K562 (cell line): ENCODE measurements at regions not wholly inside any gene's neighbourhood (a gene's known extent, or its start where the extent isn't known, plus 50 kb on each side); places are given as distances from the start of the nearest gene placed in this dataset.

Experiments used
- ATAC-seq: fragments of 200-7000 bp; cut with Tn5 transposase; 3 replicates; pipeline ENCODE4 v1.9.1; 2020; ENCODE audit warnings: moderate library complexity
- BruUV-seq: library from RNA; stranded (reverse); fragments of 400-500 nt; replicated peaks from 2 replicates; lab custom pipeline; 2021; lab: Mats Ljungman, UMichigan
- CTCF ChIA-PET: fragments of 300-600 bp; formaldehyde crosslinking; extraction: SDS; loops from one replicate; lab custom pipeline; 2021; ENCODE audit warnings: low intra/inter-chr PET ratio; lab: Yijun Ruan, JAX
- POLR2A ChIA-PET: fragments of 300-600, 350-650 bp; sonication (Branson Sonifier 250); formaldehyde crosslinking; extraction: SDS; loops from one replicate; lab custom pipeline; 2021; ENCODE audit warnings: antibody characterized with exemption, inconsistent platforms; lab: Yijun Ruan, JAX
- DNase-seq, 4 experiments: peaks; one replicate each; pipeline versions ENCODE4 v3.0.0 to v3.0.0-alpha.2; 2011 to 2018; ENCODE audit warnings: low spot score in 3 of 4, mixed read lengths in 3 of 4; ENCODE audit errors: extremely low read depth in 1 of 4
- FAIRE-seq: peaks from 2 replicates; lab custom pipeline; 2011; peaks lifted over from hg19 to GRCh38; lab: Jason Lieb, UNC
- H2AFZ ChIP-seq: 2 replicates; pipeline ENCODE4 v1.6.0; 2011; ENCODE audit warnings: low read depth, low read length, control low read depth, inconsistent platforms
- H3K27ac ChIP-seq: fragments of 200-600 bp; 3 replicates; pipeline ENCODE4 v1.8.0; 2011; ENCODE audit warnings: low read depth, mild to moderate bottlenecking, control low read depth, inconsistent platforms, low read length, moderate library complexity, mixed read lengths; ENCODE audit errors: extremely low read depth
- H3K27me3 ChIP-seq, 2 experiments: fragments of 300-600 bp in 1 of 2; 2 replicates in 1 of 2; 3 replicates in 1 of 2; pipeline versions ENCODE4 v1.6.0 to v1.8.0; 2011; ENCODE audit warnings: inconsistent platforms in 2 of 2, low read length in 2 of 2, mild to moderate bottlenecking in 1 of 2, mixed read lengths in 1 of 2, moderate library complexity in 1 of 2; ENCODE audit not compliant: control insufficient read depth in 2 of 2, insufficient read depth in 2 of 2
- H3K36me3 ChIP-seq: fragments of 300-600 bp; 3 replicates; pipeline ENCODE4 v1.8.0; 2011; ENCODE audit warnings: mild to moderate bottlenecking, low read length, inconsistent platforms; ENCODE audit not compliant: control insufficient read depth, insufficient read depth
- H3K4me1 ChIP-seq, 2 experiments: fragments of 200-600 bp in 1 of 2; replicated peaks in 1 of 2; 2 replicates in 1 of 2; 3 replicates in 1 of 2; pipeline versions ENCODE4 v1.5.1 to v1.8.0; 2011; ENCODE audit warnings: inconsistent platforms in 2 of 2, low read length in 2 of 2, mild to moderate bottlenecking in 1 of 2, mixed read lengths in 1 of 2, moderate library complexity in 1 of 2; ENCODE audit not compliant: control insufficient read depth in 2 of 2, insufficient read depth in 2 of 2
- H3K4me2 ChIP-seq: 2 replicates; pipeline ENCODE4 v1.6.1; 2011; ENCODE audit warnings: low read length, control low read depth, inconsistent platforms, mixed read lengths; ENCODE audit not compliant: insufficient read depth
- H3K4me3 ChIP-seq: fragments of 200-600 bp; sonication (generic), shearing (Covaris generic); 2 replicates; pipeline ENCODE4 v1.5.1; 2016; ENCODE audit warnings: control low read depth, inconsistent platforms
- H3K79me2 ChIP-seq: fragments of 200-600 bp; 3 replicates; pipeline ENCODE4 v1.8.0; 2011; ENCODE audit warnings: low read length, inconsistent platforms; ENCODE audit not compliant: control insufficient read depth, insufficient read depth
- H3K9ac ChIP-seq, 2 experiments: 2 replicates each; pipeline versions ENCODE4 v1.6.0 to v1.6.1; 2011; ENCODE audit warnings: low read depth in 2 of 2, low read length in 2 of 2, control low read depth in 1 of 2, inconsistent platforms in 1 of 2, mild to moderate bottlenecking in 1 of 2, mixed read lengths in 1 of 2; ENCODE audit not compliant: insufficient read depth in 1 of 2
- H3K9me1 ChIP-seq: one replicate; pipeline ENCODE4 v1.6.0; 2011; ENCODE audit warnings: inconsistent platforms, mild to moderate bottlenecking, low read length, moderate library complexity; ENCODE audit not compliant: control insufficient read depth, insufficient read depth
- H3K9me3 ChIP-seq: replicated peaks from 2 replicates; pipeline ENCODE4 v1.5.1; 2011; ENCODE audit warnings: low read depth, low read length, inconsistent platforms; ENCODE audit not compliant: control insufficient read depth, insufficient read depth
- H4K20me1 ChIP-seq: replicated peaks from 2 replicates; pipeline ENCODE4 v1.6.1; 2011; ENCODE audit warnings: low read length, inconsistent platforms, mixed read lengths; ENCODE audit not compliant: control insufficient read depth, insufficient read depth
- CBX1 ChIP-seq: sonication (generic); IDR thresholded peaks from 2 replicates; pipeline ENCODE4 v1.6.1; 2016; ENCODE audit warnings: antibody characterized with exemption, low read depth, mild to moderate bottlenecking
- CC2D1A ChIP-seq: fragments of 450-650 bp; IDR thresholded peaks from 2 replicates; pipeline ENCODE4 v1.6.1; 2017; ENCODE audit warnings: mild to moderate bottlenecking
- CREB3 ChIP-seq: fragments of 450-650 bp; conservative IDR thresholded peaks from 2 replicates; pipeline ENCODE4 v1.6.1; 2016; ENCODE audit warnings: missing genetic modification characterization, low read depth, mild to moderate bottlenecking, missing compliant biosample characterization, moderate library complexity
- DPF2 ChIP-seq: fragments of 450-650 bp; IDR thresholded peaks from 2 replicates; pipeline ENCODE4 v1.6.1; 2016
- ETS2 ChIP-seq: IDR thresholded peaks from 2 replicates; pipeline ENCODE4 v1.6.1; 2016; ENCODE audit warnings: borderline replicate concordance, missing genetic modification characterization, mild to moderate bottlenecking, moderate library complexity, missing compliant biosample characterization; ENCODE audit not compliant: poor library complexity, severe bottlenecking
- ETV5 ChIP-seq: sonication (generic); formaldehyde crosslinking; IDR thresholded peaks from 2 replicates; pipeline ENCODE4 v1.4.0; 2020; ENCODE audit warnings: low read depth, mild to moderate bottlenecking, missing genetic modification reagents
- ETV6 ChIP-seq, 3 experiments: fragments of 150-350 bp in 1 of 3; sonication (generic) in 1 of 3; formaldehyde crosslinking in 1 of 3; IDR thresholded peaks; 2 replicates each; pipeline versions ENCODE4 v1.6.1 to v1.8.0; 2014 to 2022; ENCODE audit warnings: borderline replicate concordance in 2 of 3, low read depth in 2 of 3, antibody characterized with exemption in 1 of 3, low read length in 1 of 3, mild to moderate bottlenecking in 1 of 3, missing genetic modification reagents in 1 of 3
- JUND ChIP-seq, 2 experiments: IDR thresholded peaks; 2 replicates in 1 of 2; 3 replicates in 1 of 2; pipeline ENCODE4 v1.6.1; 2011; ENCODE audit warnings: borderline replicate concordance in 2 of 2, low read depth in 2 of 2, low read length in 2 of 2, improper control_type of control experiment in 1 of 2, missing biosample characterization in 1 of 2, missing genetic modification characterization in 1 of 2, missing genetic modification reagents in 1 of 2
- KDM2B ChIP-seq: fragments of 250-450 bp; sonication (Bioruptor Pico); IDR thresholded peaks from 2 replicates; pipeline ENCODE4 v1.8.0; 2021; ENCODE audit warnings: mild to moderate bottlenecking, moderate library complexity
- MEIS2 ChIP-seq: fragments of 450-650 bp; IDR thresholded peaks from 2 replicates; pipeline ENCODE4 v1.6.1; 2014; ENCODE audit warnings: mild to moderate bottlenecking; ENCODE audit not compliant: partially characterized antibody
- SAFB ChIP-seq: fragments of 200-400 bp; formaldehyde crosslinking; IDR thresholded peaks from 2 replicates; pipeline ENCODE4 v1.6.1; 2017; ENCODE audit warnings: low read depth, low read length, borderline replicate concordance
- TARDBP ChIP-seq: fragments of 450-650 bp; IDR thresholded peaks from 2 replicates; pipeline ENCODE4 v1.6.1; 2016
- ZNF280A ChIP-seq: fragments of 450-650 bp; IDR thresholded peaks from 2 replicates; pipeline ENCODE4 v1.6.1; 2018; ENCODE audit warnings: mild to moderate bottlenecking, low read depth; ENCODE audit not compliant: partially characterized antibody
- ZNF384 ChIP-seq: IDR thresholded peaks from 2 replicates; pipeline ENCODE4 v1.6.1; 2012; ENCODE audit warnings: low read depth, low read length, improper control_type of control experiment
- ZNF561 ChIP-seq: fragments of 450-650 bp; formaldehyde crosslinking; conservative IDR thresholded peaks from 2 replicates; pipeline ENCODE4 v1.4.0; 2020; ENCODE audit warnings: mild to moderate bottlenecking, moderate library complexity
- WGBS: fragments of 100-300 bp; shearing (Covaris generic); methylation state at CpG from one replicate; pipeline ENCODE4 v1.1.6; 2016; ENCODE audit warnings: low coverage, mixed read lengths; ENCODE audit not compliant: insufficient coverage; ENCODE audit errors: missing lambda C conversion rate; 5-methylcytosine and 5-hydroxymethylcytosine counted together
- in situ Hi-C: fragments of 300-500 bp; cut with MboI; formaldehyde crosslinking; loops from 4 replicates; pipeline ENCODE4 v1.15.0; 2018; ENCODE audit warnings: inconsistent platforms, mixed read lengths
- intact Hi-C: fragments of 100-400 bp; cut with micrococcal nuclease; formaldehyde crosslinking; loops from 2 replicates; pipeline ENCODE4 v1.14.2; 2022
- TF ChIP-seq, protein P1 (sequence below): sonication (generic); formaldehyde crosslinking; IDR thresholded peaks from 2 replicates; pipeline ENCODE4 v1.8.0; 2022; ENCODE audit warnings: mild to moderate bottlenecking, missing genetic modification reagents
- TF ChIP-seq, protein P2 (sequence below), 2 experiments: fragments of 450-650 bp; IDR thresholded peaks; 2 replicates each; pipeline ENCODE4 v1.6.1; 2016

DNA sequence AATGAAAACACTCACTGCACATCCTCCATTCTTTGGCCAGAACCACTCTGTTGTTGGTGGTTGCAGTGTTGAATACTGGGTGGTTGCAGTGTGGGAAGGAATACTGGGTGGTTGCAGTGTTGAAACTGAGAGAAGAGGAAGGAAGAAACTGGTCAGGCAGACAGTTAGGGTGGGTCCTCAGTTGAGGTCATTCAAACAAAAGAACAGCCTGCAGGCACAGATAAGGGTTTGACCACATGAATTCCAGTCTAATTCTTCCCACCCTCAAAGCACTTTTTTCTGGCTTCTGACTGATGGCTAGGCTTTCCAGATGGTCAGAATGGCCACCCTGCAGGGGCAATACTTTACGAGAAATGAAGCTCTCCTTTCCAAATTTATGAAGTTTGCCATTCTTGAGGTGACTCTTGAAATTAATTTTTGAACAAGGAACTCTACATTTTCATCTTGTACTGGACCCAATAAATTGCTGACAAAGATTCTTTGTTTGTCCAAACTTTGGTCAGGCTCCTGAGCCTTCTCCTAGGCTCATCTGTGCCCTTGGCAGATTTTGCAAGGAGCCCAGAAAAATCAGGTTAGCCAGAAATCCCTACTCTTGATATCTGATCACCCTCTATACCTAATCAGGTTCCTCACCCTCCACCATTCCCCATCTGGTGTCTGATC, 596.6 kb upstream of the CDH5 start:
- in situ Hi-C loops = no loop called here
- FAIRE-seq = peak; percentile 44
- TF ChIP-seq MEIS2 (peak; percentile 27), ZNF561 (CRISPR knock-in tag) (no peak), CC2D1A (no peak), ZNF384 (no peak), ETV6 (IDR thresholded peaks at IDR 0.05; ENCODE audit: borderline replicate concordance in 1 of 2, low read depth in 2 of 2, low read length in 1 of 2) (no peak), ETV6 (CRISPR knock-in tag; IDR thresholded peaks at IDR 0.05; ENCODE audit: borderline replicate concordance) (no peak), CBX1 (no peak), JUND (IDR thresholded peaks at IDR 0.05; ENCODE audit: borderline replicate concordance, low read depth, low read length) (peak; percentile 81), JUND (tag; IDR thresholded peaks at IDR 0.05; ENCODE audit: borderline replicate concordance, low read depth, low read length) (peak; percentile 83; the same call in 1 of the 3 replicates), ETS2 (tag) (no peak), CREB3 (no peak), TARDBP (no peak), ETV5 (no peak), ZNF280A (peak; percentile 81), KDM2B (CRISPR knock-in tag) (no peak), SAFB (no peak), DPF2 (no peak)
- TF ChIP-seq, protein P1, sequence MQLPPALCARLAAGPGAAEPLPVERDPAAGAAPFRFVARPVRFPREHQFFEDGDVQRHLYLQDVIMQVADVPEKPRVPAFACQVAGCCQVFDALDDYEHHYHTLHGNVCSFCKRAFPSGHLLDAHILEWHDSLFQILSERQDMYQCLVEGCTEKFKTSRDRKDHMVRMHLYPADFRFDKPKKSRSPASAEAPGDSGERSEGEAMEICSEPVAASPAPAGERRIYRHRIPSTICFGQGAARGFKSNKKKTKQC (CRISPR knock-in tag) = no peak
- TF ChIP-seq, protein P2, sequence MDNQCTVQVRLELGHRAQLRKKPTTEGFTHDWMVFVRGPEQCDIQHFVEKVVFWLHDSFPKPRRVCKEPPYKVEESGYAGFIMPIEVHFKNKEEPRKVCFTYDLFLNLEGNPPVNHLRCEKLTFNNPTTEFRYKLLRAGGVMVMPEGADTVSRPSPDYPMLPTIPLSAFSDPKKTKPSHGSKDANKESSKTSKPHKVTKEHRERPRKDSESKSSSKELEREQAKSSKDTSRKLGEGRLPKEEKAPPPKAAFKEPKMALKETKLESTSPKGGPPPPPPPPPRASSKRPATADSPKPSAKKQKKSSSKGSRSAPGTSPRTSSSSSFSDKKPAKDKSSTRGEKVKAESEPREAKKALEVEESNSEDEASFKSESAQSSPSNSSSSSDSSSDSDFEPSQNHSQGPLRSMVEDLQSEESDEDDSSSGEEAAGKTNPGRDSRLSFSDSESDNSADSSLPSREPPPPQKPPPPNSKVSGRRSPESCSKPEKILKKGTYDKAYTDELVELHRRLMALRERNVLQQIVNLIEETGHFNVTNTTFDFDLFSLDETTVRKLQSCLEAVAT (IDR thresholded peaks at IDR 0.05) = peak in 1 of 2 experiments; percentile 74; a peak in 2 of 4 replicates

More for the DNA sequence above, 596.6 kb upstream of the CDH5 start:
- CTCF ChIA-PET = no interaction called here
- BruUV-seq = no TSS peak
- no peaks in the 10 kb centered on the region for H3K27me3 ChIP-seq
- ATAC-seq = peak; percentile 78
- intact Hi-C loops = no loop called here
- WGBS = 7% methylated on average over 1 of the region's 1 CpG
- H3K27ac ChIP-seq = peak overlapping the region; percentile 75
- no peak overlapping the region for H3K9ac ChIP-seq
- peak overlapping the region; percentile 35 for H3K4me2 ChIP-seq
- no peaks in the 10 kb centered on the region for H3K79me2 ChIP-seq
- no peaks in the 10 kb centered on the region for H3K36me3 ChIP-seq
- H3K9me1 ChIP-seq = no peaks in the 10 kb centered on the region
- H3K4me3 ChIP-seq = no peak overlapping the region
- DNase-seq = peak; percentile 39 to 71 (median 48)
- H3K4me1 ChIP-seq = peaks cover 0 to 21% of the 10 kb centered on the region in 2 experiments; a peak in 2 of 5 replicates
- no peak overlapping the region for H2AFZ ChIP-seq
- no peaks in the 10 kb centered on the region for H4K20me1 ChIP-seq
- peaks cover 18% of the 10 kb centered on the region for H3K9me3 ChIP-seq
- POLR2A ChIA-PET = interaction anchor here (1.1 kb wide), 1 partner anchor 12 kb away, joined by 3 read pairs; no protein-coding TSS in a partner anchor
